ENCODE measurements at regions not wholly inside any gene's neighbourhood (a gene's known extent, or its start where the extent isn't known, plus 50 kb on each side); places are given as distances from the start of the nearest gene placed in this dataset.
A peak's percentile ranks its signal among the peaks of the same experiment; 100 is the strongest.
"Not testable (repeated sequence)": the region's sequence is repeated elsewhere in the genome, so short reads cannot be mapped to it uniquely, and the experiment has no call there.

DNA sequence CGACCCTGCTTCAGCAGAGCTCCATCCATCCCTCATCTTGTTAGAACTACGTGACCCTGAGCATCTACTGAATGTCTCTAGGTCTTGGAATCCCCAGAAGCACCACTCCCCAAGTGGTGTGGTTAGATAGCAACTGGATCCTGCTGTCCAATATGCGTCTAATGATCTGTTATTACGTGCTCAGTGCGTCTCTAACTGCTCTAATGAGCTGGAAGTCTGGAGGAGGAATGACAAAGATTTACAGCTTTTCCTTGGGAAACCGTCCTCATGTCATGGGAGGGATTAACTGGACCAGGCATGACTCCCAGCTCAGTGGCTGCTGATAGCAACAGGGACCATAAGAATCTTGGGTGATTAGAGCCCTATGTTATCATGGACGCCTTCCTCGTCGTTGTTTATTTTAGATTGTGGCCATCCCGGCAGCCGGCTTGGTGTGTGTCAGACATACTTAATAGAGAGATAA is 150.9 kb downstream of the HS3ST3B1 start:
- no peak for DNase-seq

- DNase-seq: no peak
Measured at GRCh38 chr17:14448818-14449217, 147.9 kb downstream of the HS3ST3B1 start.

- no peak for DNase-seq
Measured at GRCh38 chr17:14446825-14447224, 145.9 kb downstream of the HS3ST3B1 start.

GRCh38 chr17:14444915-14445314 is 144.0 kb downstream of the HS3ST3B1 start:
- no peak for DNase-seq

DNA sequence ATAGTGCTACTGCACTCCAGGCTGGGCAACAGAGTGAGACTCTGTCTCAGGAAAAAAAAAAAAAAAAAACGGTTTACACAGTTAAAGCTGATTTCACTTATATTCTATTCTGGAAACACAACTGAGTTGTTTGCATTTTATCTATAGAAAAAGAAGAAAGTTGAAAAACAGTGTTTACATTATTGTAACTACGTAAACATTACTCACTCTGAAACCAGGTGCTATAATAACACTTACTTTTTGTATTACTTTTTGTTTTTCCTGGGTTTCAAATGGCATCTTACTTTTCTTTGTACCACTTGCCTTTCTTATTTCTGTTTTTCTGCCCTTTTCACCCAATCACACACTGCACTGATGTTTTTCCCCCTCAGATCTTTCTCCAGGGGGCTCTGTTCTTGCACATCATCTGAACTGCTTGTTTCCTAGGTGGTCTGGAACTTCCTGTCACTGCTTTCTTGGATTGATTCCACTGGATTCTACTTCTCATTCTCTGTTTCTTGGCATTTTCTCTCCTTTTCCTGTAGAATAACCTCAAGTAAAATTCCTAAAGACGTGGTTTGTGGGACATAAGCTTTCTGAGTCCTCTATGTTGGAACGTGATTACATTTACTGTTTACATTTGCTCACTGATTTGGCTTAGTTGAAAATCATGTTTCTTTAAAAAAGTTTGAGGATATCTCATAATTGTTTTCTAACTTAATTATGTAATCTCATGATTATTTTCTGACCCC is 142.1 kb downstream of the HS3ST3B1 start:
- DNase-seq: no peak

- DNase-seq: no peak
Measured at GRCh38 chr17:14437176-14437575, 136.3 kb downstream of the HS3ST3B1 start.

DNA sequence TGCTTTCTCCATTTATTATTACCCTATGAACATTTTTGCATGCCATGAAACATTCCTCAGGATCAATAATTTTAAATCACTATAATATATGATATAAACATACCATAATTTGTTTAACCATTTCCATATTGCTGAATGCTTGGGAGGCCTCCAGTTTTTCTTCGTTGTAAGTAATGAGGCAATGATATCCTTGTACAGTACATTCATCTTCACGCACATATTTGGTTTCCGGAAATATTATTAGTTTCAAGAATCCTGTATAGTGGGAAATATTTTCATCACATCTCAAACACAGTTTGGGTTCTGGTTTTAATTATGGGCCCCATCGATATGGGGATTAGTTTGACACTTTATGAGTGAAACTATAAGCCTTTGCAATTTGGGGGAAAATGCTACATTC is 135.4 kb downstream of the HS3ST3B1 start:
- no peak for DNase-seq

DNA sequence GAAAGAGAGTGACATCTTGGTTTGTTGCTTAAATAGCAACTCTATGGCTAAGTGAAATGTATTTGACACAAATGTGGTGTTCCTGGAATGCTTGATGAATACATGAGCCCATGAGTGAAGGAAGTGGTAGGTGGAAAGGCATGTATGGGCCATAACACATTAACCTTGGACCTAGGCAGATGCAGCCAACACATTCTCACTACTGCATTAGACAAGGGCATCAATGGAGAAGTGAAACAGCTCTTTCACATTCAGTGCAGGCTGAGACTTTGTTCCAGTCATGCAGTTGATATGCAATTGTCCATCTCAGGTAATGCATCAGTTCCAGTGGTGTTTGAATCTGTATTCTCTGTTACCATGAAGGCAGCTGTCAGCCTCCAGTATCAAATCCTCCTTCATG is 133.6 kb downstream of the HS3ST3B1 start:
- no peak for DNase-seq

- DNase-seq: no peak
Measured at GRCh38 chr17:14432079-14432478, 131.2 kb downstream of the HS3ST3B1 start.

GRCh38 chr17:14429084-14429483 is 128.2 kb downstream of the HS3ST3B1 start:
- no peak for DNase-seq

DNA sequence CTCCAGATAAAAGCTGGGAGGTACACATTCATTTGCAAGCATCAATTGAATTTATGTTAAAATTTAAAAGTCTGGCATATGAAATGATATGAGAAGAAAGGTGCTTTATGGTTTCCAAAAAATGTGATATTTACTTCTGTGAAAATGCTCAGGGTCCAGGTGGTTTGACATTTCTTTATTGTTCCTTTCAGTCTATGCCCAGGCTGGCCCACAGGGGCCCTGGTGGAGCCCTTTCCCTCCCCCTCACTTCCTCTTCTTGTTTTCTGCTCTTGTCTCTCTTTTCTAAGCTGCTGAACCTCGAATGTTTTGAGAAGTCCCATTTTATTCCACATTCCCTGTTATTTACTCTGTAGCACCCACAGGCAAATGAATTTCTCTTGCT is 127.8 kb downstream of the HS3ST3B1 start:
- DNase-seq: peak; percentile 9

GRCh38 chr17:14427900-14428647 is 127.2 kb downstream of the HS3ST3B1 start:
- DNase-seq: peak; percentile 19

- not testable (repeated sequence) for DNase-seq
Measured at GRCh38 chr17:14423156-14423555, 122.3 kb downstream of the HS3ST3B1 start.

GRCh38 chr17:14417336-14417735 is 116.5 kb downstream of the HS3ST3B1 start:
- no peak for DNase-seq

- DNase-seq: no peak
Measured at GRCh38 chr17:14409292-14409691, 108.4 kb downstream of the HS3ST3B1 start.

DNA sequence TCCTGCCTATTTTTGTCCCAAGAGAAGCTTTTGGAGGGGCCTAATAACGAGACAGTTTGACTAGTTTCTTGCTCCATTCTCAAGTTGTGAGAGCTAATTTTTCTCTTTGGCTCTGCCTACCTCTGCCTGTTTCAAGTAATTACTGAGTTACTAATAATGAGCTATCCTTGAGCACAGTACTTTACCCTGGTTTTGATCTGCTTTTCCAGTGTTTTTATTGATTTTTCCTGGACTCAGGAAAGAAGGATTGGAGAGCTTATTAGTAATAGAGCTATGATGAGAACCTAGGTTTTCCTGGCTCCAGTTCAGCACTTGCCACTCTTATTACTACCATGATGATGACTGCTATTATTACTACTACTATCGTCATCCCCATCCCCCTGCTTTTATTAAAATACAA is 106.7 kb downstream of the HS3ST3B1 start:
- DNase-seq: no peak

DNA sequence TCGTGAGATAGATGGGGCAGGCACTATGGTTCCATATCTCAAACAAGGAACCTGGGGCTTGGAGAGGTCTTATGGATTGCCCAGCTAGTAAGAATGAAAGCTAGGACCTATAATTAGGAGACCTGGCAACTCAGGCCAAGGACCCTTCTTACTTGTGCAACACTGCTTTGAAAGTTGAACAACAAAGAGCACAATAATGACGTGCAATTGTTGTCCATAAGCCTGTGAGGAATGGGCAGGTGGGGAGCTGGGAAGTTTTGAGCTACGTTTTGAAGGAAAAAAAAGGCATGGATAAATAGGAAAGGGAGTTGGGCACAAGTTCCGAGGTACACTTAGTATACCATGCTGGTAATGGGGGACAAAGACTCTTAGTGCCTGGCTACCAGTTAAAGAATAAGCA is 104.3 kb downstream of the HS3ST3B1 start:
- no peak for DNase-seq
